Naive thymus-derived CD8-positive, alpha-beta T cell (primary cell): ENCODE measurements at regions not wholly inside any gene's neighbourhood (a gene's known extent, or its start where the extent isn't known, plus 50 kb on each side); places are given as distances from the start of the nearest gene placed in this dataset.

Source experiments
- ATAC-seq, 2 donors: fragments of 150-1000 bp; cut with Tn5 transposase in 1 of 2; sonication (Bioruptor Pico), chemical (Tn5 transposase) in 1 of 2; 1 replicate in 1 of 2; 2 replicates in 1 of 2; pipeline ENCODE4 v1.10.0; 2021; ENCODE audit warnings: mild to moderate bottlenecking in 2 of 2, moderate library complexity in 2 of 2
- POLR2A ChIA-PET: fragments of 350-600 bp; sonication (Branson Sonifier 250); formaldehyde crosslinking; loops from one replicate; lab custom pipeline; 2021; ENCODE audit warnings: antibody characterized with exemption; lab: Charles Lee
- DNase-seq, 10 donors: peaks; one replicate each; pipeline versions ENCODE4 v3.0.0 to v3.0.0-alpha.2; 2020 to 2022
- H3K27ac Mint-ChIP-seq, 10 donors: one replicate each; pipeline ENCODE4 v1.8.0; 2020 to 2022; ENCODE audit warnings: mild to moderate bottlenecking in 10 of 10, mixed read lengths in 10 of 10, moderate library complexity in 4 of 10, inconsistent platforms in 1 of 10
- H3K27me3 Mint-ChIP-seq, 5 donors: one replicate each; pipeline ENCODE4 v1.8.0; 2021 to 2022; ENCODE audit warnings: mixed read lengths in 5 of 5
- H3K36me3 Mint-ChIP-seq, 3 donors: one replicate each; pipeline ENCODE4 v1.8.0; 2020 to 2022; ENCODE audit warnings: mixed read lengths in 3 of 3, mild to moderate bottlenecking in 2 of 3, inconsistent platforms in 1 of 3
- H3K4me1 Mint-ChIP-seq, 4 donors: one replicate each; pipeline ENCODE4 v1.8.0; 2021 to 2022; ENCODE audit warnings: mixed read lengths in 4 of 4
- H3K4me3 Mint-ChIP-seq, 10 donors: one replicate each; pipeline ENCODE4 v1.8.0; 2020 to 2022; ENCODE audit warnings: mild to moderate bottlenecking in 10 of 10, mixed read lengths in 10 of 10, moderate library complexity in 6 of 10, inconsistent platforms in 1 of 10
- H3K9me3 Mint-ChIP-seq, 9 donors: one replicate each; pipeline ENCODE4 v1.8.0; 2020 to 2022; ENCODE audit warnings: mixed read lengths in 9 of 9, mild to moderate bottlenecking in 3 of 9, inconsistent platforms in 1 of 9, moderate library complexity in 1 of 9

- Mint-ChIP-seq H3K36me3 (no peaks in the 10 kb centered on the region), H3K27ac (no peak overlapping the region), H3K4me1 (no peaks in the 10 kb centered on the region), H3K9me3 (peaks cover 0 to 34% (median 2%) of the 10 kb centered on the region in 9 donors), H3K4me3 (no peak overlapping the region), H3K27me3 (no peaks in the 10 kb centered on the region)
- no peak for ATAC-seq
- POLR2A ChIA-PET = no interaction called here
- no peak for DNase-seq
Observed at GRCh38 chr4:57580710-57581599, 470.8 kb upstream of the IGFBP7 start.

GRCh38 chr4:57575426-57575825, 465.2 kb upstream of the IGFBP7 start:
- Mint-ChIP-seq H3K4me3 (no peak overlapping the region), H3K36me3 (no peaks in the 10 kb centered on the region), H3K27me3 (peaks cover 0 to 2% (median 0%) of the 10 kb centered on the region in 5 donors), H3K4me1 (no peaks in the 10 kb centered on the region), H3K9me3 (peaks cover 0 to 32% (median 4%) of the 10 kb centered on the region in 9 donors), H3K27ac (no peak overlapping the region)
- POLR2A ChIA-PET = no interaction called here
- no peak for DNase-seq
- no peak for ATAC-seq

- ATAC-seq (no peak), DNase-seq (no peak)
Observed at GRCh38 chr4:57554556-57555092, 444.4 kb upstream of the IGFBP7 start.

GRCh38 chr4:57553728-57554127, 443.5 kb upstream of the IGFBP7 start:
- no peak for ATAC-seq
- Mint-ChIP-seq H3K4me1 (no peaks in the 10 kb centered on the region), H3K36me3 (no peaks in the 10 kb centered on the region), H3K9me3 (peaks cover 0 to 7% (median 5%) of the 10 kb centered on the region in 9 donors), H3K27me3 (no peaks in the 10 kb centered on the region), H3K27ac (no peak overlapping the region), H3K4me3 (no peak overlapping the region)
- POLR2A ChIA-PET = no interaction called here
- DNase-seq = no peak

More at GRCh38 chr4:57554556-57555092, 444.4 kb upstream of the IGFBP7 start:
- Mint-ChIP-seq H3K27me3 (no peaks in the 10 kb centered on the region), H3K4me1 (no peaks in the 10 kb centered on the region), H3K4me3 (no peak overlapping the region), H3K9me3 (peaks cover 0 to 11% (median 6%) of the 10 kb centered on the region in 9 donors), H3K27ac (no peak overlapping the region), H3K36me3 (no peaks in the 10 kb centered on the region)
- POLR2A ChIA-PET = no interaction called here

- Mint-ChIP-seq H3K9me3 (peaks cover 0 to 8% (median 2%) of the 10 kb centered on the region in 9 donors), H3K27ac (no peak overlapping the region), H3K36me3 (no peaks in the 10 kb centered on the region), H3K4me3 (no peak overlapping the region), H3K4me1 (no peaks in the 10 kb centered on the region), H3K27me3 (no peaks in the 10 kb centered on the region)
- POLR2A ChIA-PET = no interaction called here
- ATAC-seq (no peak), DNase-seq (no peak)
Observed at GRCh38 chr4:57550198-57550597, 440.0 kb upstream of the IGFBP7 start.

- H3K4me1 Mint-ChIP-seq = no peaks in the 10 kb centered on the region
- H3K9me3 Mint-ChIP-seq = peaks cover 0 to 7% (median 2%) of the 10 kb centered on the region in 9 donors
- POLR2A ChIA-PET = no interaction called here
- no peaks in the 10 kb centered on the region for H3K36me3 Mint-ChIP-seq
- H3K27ac Mint-ChIP-seq = no peak overlapping the region
- no peak overlapping the region for H3K4me3 Mint-ChIP-seq
- DNase-seq = no peak
- no peaks in the 10 kb centered on the region for H3K27me3 Mint-ChIP-seq
- no peak for ATAC-seq
Observed at GRCh38 chr4:57548856-57549255, 438.7 kb upstream of the IGFBP7 start.

- POLR2A ChIA-PET = no interaction called here
- peaks cover 0 to 7% (median 0%) of the 10 kb centered on the region in 9 donors for H3K9me3 Mint-ChIP-seq
- no peaks in the 10 kb centered on the region for H3K36me3 Mint-ChIP-seq
Observed at GRCh38 chr4:57544811-57545654, 434.8 kb upstream of the IGFBP7 start.

GRCh38 chr4:57504797-57505530, 394.8 kb upstream of the IGFBP7 start:
- Mint-ChIP-seq H3K9me3 (peaks cover 0 to 14% (median 1%) of the 10 kb centered on the region in 9 donors), H3K4me3 (no peak overlapping the region), H3K4me1 (no peaks in the 10 kb centered on the region), H3K36me3 (no peaks in the 10 kb centered on the region), H3K27me3 (no peaks in the 10 kb centered on the region), H3K27ac (no peak overlapping the region)
- POLR2A ChIA-PET = no interaction called here
- ATAC-seq = no peak
- no peak for DNase-seq

More at GRCh38 chr4:57544811-57545654, 434.8 kb upstream of the IGFBP7 start:
- Mint-ChIP-seq H3K27ac (no peak overlapping the region), H3K4me1 (no peaks in the 10 kb centered on the region), H3K27me3 (no peaks in the 10 kb centered on the region), H3K4me3 (no peak overlapping the region)
- no peak for DNase-seq
- no peak for ATAC-seq

GRCh38 chr4:57504139-57504538, 394.0 kb upstream of the IGFBP7 start:
- peaks cover 0 to 14% (median 4%) of the 10 kb centered on the region in 9 donors for H3K9me3 Mint-ChIP-seq
- no peaks in the 10 kb centered on the region for H3K27me3 Mint-ChIP-seq
- H3K36me3 Mint-ChIP-seq = peaks cover 0 to 4% (median 0%) of the 10 kb centered on the region in 3 donors
- DNase-seq (no peak), ATAC-seq (no peak)
- H3K4me1 Mint-ChIP-seq = no peaks in the 10 kb centered on the region
- H3K4me3 Mint-ChIP-seq = no peak overlapping the region
- POLR2A ChIA-PET = no interaction called here
- no peak overlapping the region for H3K27ac Mint-ChIP-seq

GRCh38 chr4:57501720-57502119, 391.5 kb upstream of the IGFBP7 start:
- no peak overlapping the region for H3K27ac Mint-ChIP-seq
- peaks cover 0 to 14% (median 4%) of the 10 kb centered on the region in 9 donors for H3K9me3 Mint-ChIP-seq
- ATAC-seq (no peak), DNase-seq (no peak)
- no peaks in the 10 kb centered on the region for H3K27me3 Mint-ChIP-seq
- H3K36me3 Mint-ChIP-seq = peaks cover 0 to 4% (median 0%) of the 10 kb centered on the region in 3 donors
- POLR2A ChIA-PET = no interaction called here
- H3K4me1 Mint-ChIP-seq = no peaks in the 10 kb centered on the region
- H3K4me3 Mint-ChIP-seq = no peak overlapping the region

- POLR2A ChIA-PET = no interaction called here
- Mint-ChIP-seq H3K4me3 (no peak overlapping the region), H3K27me3 (no peaks in the 10 kb centered on the region), H3K36me3 (peaks cover 0 to 4% (median 0%) of the 10 kb centered on the region in 3 donors), H3K27ac (no peak overlapping the region), H3K4me1 (no peaks in the 10 kb centered on the region), H3K9me3 (peaks cover 0 to 14% (median 2%) of the 10 kb centered on the region in 9 donors)
- DNase-seq (no peak), ATAC-seq (no peak)
Observed at GRCh38 chr4:57499786-57500185, 389.6 kb upstream of the IGFBP7 start.

GRCh38 chr4:57498251-57498650, 388.1 kb upstream of the IGFBP7 start:
- no peak overlapping the region for H3K4me3 Mint-ChIP-seq
- H3K27ac Mint-ChIP-seq = no peak overlapping the region
- DNase-seq (no peak), ATAC-seq (no peak)
- POLR2A ChIA-PET = no interaction called here
- H3K4me1 Mint-ChIP-seq = no peaks in the 10 kb centered on the region
- H3K9me3 Mint-ChIP-seq = peaks cover 0 to 14% (median 4%) of the 10 kb centered on the region in 9 donors
- peaks cover 0 to 8% (median 0%) of the 10 kb centered on the region in 3 donors for H3K36me3 Mint-ChIP-seq
- no peaks in the 10 kb centered on the region for H3K27me3 Mint-ChIP-seq
